DND-41 (cell line): ENCODE measurements at regions not wholly inside any gene's neighbourhood (a gene's known extent, or its start where the extent isn't known, plus 50 kb on each side); places are given as distances from the start of the nearest gene placed in this dataset.

Experiments
- ATAC-seq: fragments of 200-7000 bp; cut with Tn5 transposase; 3 replicates; pipeline ENCODE4 v1.9.1; 2021; ENCODE audit warnings: low read depth; ENCODE audit not compliant: insufficient read depth
- DNase-seq: peaks from one replicate; pipeline ENCODE4 v3.0.0-alpha.2; 2020
- H2AFZ ChIP-seq: 2 replicates; pipeline ENCODE4 v1.6.0; 2012; ENCODE audit warnings: low read depth, low read length
- H3K27ac ChIP-seq: 2 replicates; pipeline ENCODE4 v1.5.1; 2012; ENCODE audit warnings: low read length, inconsistent platforms
- H3K27me3 ChIP-seq: fragments of 200-600 bp; sonication (generic); 2 replicates; pipeline ENCODE4 v1.6.0; 2012; ENCODE audit warnings: low read length, mild to moderate bottlenecking, inconsistent platforms; ENCODE audit not compliant: insufficient read depth, poor library complexity
- H3K36me3 ChIP-seq: 2 replicates; pipeline ENCODE4 v1.5.1; 2012; ENCODE audit warnings: low read length, inconsistent platforms; ENCODE audit not compliant: insufficient read depth
- H3K4me1 ChIP-seq: 2 replicates; pipeline ENCODE4 v1.5.1; 2012; ENCODE audit warnings: mild to moderate bottlenecking, low read length; ENCODE audit not compliant: insufficient read depth
- H3K4me2 ChIP-seq: 2 replicates; pipeline ENCODE4 v1.6.0; 2012; ENCODE audit warnings: mild to moderate bottlenecking, moderate library complexity, low read length, inconsistent platforms; ENCODE audit not compliant: insufficient read depth
- H3K4me3 ChIP-seq, 2 experiments: fragments of 200-600 bp in 1 of 2; shearing (Covaris generic) in 1 of 2; 2 replicates each; pipeline ENCODE4 v1.5.1; 2012 to 2016; ENCODE audit warnings: inconsistent platforms in 2 of 2, low read length in 2 of 2, mild to moderate bottlenecking in 2 of 2, low read depth in 1 of 2, moderate library complexity in 1 of 2
- H3K79me2 ChIP-seq: 2 replicates; pipeline ENCODE4 v1.6.0; 2012; ENCODE audit warnings: low read length, inconsistent platforms; ENCODE audit not compliant: insufficient read depth
- H3K9ac ChIP-seq: 2 replicates; pipeline ENCODE4 v1.6.0; 2012; ENCODE audit warnings: low read depth, mild to moderate bottlenecking, inconsistent platforms, low read length, moderate library complexity
- H3K9me3 ChIP-seq: 2 replicates; pipeline ENCODE4 v1.5.1; 2012; ENCODE audit warnings: low read length, moderate library complexity, mild to moderate bottlenecking, inconsistent platforms; ENCODE audit not compliant: insufficient read depth, severe bottlenecking
- H4K20me1 ChIP-seq: 2 replicates; pipeline ENCODE4 v1.6.0; 2012; ENCODE audit warnings: low read length; ENCODE audit not compliant: insufficient read depth
- EZH2 ChIP-seq: IDR thresholded peaks from 3 replicates; pipeline ENCODE4 v1.6.1; 2012; ENCODE audit warnings: borderline replicate concordance, low read depth, mild to moderate bottlenecking, moderate library complexity, low read length, inconsistent platforms; ENCODE audit not compliant: severe bottlenecking
- TF ChIP-seq, protein P1 (sequence below): IDR thresholded peaks from 2 replicates; pipeline ENCODE4 v1.5.1; 2012; ENCODE audit warnings: borderline replicate concordance, low read length, moderate library complexity, mild to moderate bottlenecking; ENCODE audit not compliant: poor library complexity, severe bottlenecking; ENCODE audit errors: extremely low read depth

DNA sequence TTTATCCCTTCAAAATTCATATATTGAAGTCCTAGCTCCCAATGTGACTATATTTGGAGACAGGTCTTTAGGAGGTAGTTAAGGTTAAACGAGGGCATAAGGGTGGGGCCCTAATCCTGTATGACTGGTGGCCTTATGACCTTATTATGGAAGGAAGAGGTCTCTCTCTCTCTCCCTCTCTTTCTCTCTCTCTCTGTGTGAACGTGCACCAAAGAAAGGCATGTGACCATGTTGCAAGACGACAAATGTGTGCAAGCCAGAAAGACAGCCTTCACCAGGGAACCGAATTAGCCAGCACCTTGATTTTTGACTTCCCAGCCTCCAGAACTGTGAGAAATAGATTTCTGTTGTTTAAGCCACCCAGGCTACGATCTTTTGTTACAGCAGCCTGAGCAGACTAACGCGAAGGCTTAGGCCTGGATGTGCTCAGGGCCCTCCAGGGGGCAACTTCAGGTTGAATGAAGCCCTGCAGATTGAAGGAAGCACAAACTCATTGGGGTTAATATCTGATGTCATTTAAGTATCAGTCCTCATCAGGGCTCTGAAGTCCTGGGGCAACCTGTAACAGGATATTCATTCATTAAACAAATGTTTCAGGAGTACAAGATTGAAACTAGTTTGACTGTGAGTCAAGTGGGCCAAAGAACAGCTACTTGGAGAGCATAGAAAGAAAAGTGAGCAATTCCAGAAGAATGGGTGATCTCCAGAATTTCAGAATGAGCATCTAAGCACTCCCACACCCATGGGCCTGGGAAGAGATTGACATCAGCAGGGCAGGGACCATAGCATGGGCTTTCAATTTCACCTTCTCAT is 157.4 kb upstream of the TNFAIP3 start:
- H3K9ac ChIP-seq = no peak overlapping the region
- no peaks in the 10 kb centered on the region for H4K20me1 ChIP-seq
- no peaks in the 10 kb centered on the region for H3K9me3 ChIP-seq
- no peaks in the 10 kb centered on the region for H3K36me3 ChIP-seq
- no peaks in the 10 kb centered on the region for H3K79me2 ChIP-seq
- no peak overlapping the region for H2AFZ ChIP-seq
- no peak overlapping the region for H3K4me2 ChIP-seq
- ATAC-seq (no peak), DNase-seq (no peak)
- H3K4me3 ChIP-seq = no peak overlapping the region
- peak overlapping the region; percentile 50 for H3K27ac ChIP-seq
- H3K4me1 ChIP-seq = peaks cover 56% of the 10 kb centered on the region
- H3K27me3 ChIP-seq = no peaks in the 10 kb centered on the region
- TF ChIP-seq, protein P1, sequence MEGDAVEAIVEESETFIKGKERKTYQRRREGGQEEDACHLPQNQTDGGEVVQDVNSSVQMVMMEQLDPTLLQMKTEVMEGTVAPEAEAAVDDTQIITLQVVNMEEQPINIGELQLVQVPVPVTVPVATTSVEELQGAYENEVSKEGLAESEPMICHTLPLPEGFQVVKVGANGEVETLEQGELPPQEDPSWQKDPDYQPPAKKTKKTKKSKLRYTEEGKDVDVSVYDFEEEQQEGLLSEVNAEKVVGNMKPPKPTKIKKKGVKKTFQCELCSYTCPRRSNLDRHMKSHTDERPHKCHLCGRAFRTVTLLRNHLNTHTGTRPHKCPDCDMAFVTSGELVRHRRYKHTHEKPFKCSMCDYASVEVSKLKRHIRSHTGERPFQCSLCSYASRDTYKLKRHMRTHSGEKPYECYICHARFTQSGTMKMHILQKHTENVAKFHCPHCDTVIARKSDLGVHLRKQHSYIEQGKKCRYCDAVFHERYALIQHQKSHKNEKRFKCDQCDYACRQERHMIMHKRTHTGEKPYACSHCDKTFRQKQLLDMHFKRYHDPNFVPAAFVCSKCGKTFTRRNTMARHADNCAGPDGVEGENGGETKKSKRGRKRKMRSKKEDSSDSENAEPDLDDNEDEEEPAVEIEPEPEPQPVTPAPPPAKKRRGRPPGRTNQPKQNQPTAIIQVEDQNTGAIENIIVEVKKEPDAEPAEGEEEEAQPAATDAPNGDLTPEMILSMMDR = no peak
- TF ChIP-seq EZH2 = no peak

DNA sequence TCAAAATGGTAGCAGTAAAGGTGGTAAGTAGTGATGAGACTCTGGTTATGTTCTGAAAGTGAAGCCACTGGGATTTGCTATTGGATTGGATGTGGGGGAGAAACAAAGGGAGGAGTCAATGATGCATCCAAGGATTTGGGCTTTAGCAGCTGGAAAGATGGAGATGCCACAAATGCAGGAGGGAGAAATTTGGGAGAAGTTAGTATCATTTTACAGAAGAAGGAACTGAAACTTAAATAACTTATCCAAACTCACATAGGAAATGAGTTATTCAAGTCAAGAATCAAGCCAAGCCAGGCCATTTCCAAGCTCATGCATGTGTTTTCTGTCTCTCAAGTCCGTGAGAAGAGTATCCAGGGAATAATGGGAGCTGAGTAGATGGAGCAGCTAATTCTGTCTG is 155.1 kb upstream of the TNFAIP3 start:
- ATAC-seq (no peak), DNase-seq (no peak)
- no peaks in the 10 kb centered on the region for H3K79me2 ChIP-seq
- H3K4me3 ChIP-seq = no peak overlapping the region
- no peaks in the 10 kb centered on the region for H4K20me1 ChIP-seq
- no peak overlapping the region for H2AFZ ChIP-seq
- H3K27ac ChIP-seq = no peak overlapping the region
- H3K4me1 ChIP-seq = peaks cover 55% of the 10 kb centered on the region
- H3K4me2 ChIP-seq = no peak overlapping the region
- TF ChIP-seq, protein P1 = no peak
- no peak for TF ChIP-seq EZH2
- H3K9ac ChIP-seq = no peak overlapping the region
- H3K9me3 ChIP-seq = no peaks in the 10 kb centered on the region
- H3K27me3 ChIP-seq = no peaks in the 10 kb centered on the region
- no peaks in the 10 kb centered on the region for H3K36me3 ChIP-seq

DNA sequence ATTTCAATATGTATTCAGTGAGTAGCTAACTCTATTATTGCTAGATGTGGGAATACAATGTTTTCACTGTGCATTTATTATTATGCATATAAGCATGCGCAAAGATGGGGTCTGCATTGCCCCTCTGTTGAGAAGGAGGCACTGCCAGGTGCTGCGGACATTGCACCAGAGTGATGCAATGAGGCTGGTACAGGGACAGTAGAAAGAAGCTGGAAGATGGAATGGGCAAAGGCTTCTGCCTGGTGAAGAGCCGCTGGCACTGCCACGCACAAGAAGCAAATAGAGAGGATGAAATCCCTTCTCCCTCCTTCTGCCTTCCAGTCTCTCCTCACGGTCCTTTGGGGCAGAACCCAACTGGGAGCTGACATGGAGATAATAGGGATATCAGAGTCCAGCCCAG is 154.5 kb upstream of the TNFAIP3 start:
- DNase-seq (no peak), ATAC-seq (no peak)
- no peaks in the 10 kb centered on the region for H4K20me1 ChIP-seq
- no peaks in the 10 kb centered on the region for H3K27me3 ChIP-seq
- TF ChIP-seq EZH2 = no peak
- TF ChIP-seq, protein P1 = no peak
- H3K4me3 ChIP-seq = no peak overlapping the region
- no peak overlapping the region for H2AFZ ChIP-seq
- no peak overlapping the region for H3K9ac ChIP-seq
- peaks cover 55% of the 10 kb centered on the region for H3K4me1 ChIP-seq
- no peak overlapping the region for H3K4me2 ChIP-seq
- no peaks in the 10 kb centered on the region for H3K79me2 ChIP-seq
- no peak overlapping the region for H3K27ac ChIP-seq
- no peaks in the 10 kb centered on the region for H3K36me3 ChIP-seq
- H3K9me3 ChIP-seq = no peaks in the 10 kb centered on the region
